GM19452 (cell line): ENCODE measurements at regions not wholly inside any gene's neighbourhood (a gene's known extent, or its start where the extent isn't known, plus 50 kb on each side); places are given as distances from the start of the nearest gene placed in this dataset.

ENCODE experiments used
- ATAC-seq: cut with Tn5 transposase; IDR thresholded peaks from one replicate; pipeline ENCODE4 v1.9.1; 2021; ENCODE audit not compliant: unreplicated experiment

GRCh38 chr5:39580702-39581453, 156.1 kb upstream of the DAB2 start:
- no peak for ATAC-seq

DNA sequence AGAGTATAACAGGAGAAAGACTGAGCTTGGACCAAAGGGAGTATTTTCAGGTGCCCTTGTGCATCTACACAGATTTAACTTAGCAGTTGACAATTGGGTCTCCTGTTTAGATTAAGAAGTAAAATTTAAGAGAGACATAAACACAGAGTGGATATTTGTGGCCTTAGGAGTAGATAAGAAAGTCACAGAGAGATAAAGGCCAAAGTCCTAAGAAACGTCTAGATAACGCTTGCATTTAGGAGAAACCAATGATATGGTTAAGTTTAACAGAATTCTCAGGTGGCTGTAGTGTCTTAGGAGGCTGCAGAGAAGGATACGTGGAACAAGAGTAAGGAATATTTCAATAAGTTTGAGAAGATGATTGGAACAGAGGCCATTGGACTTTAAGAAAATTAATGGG, 155.0 kb upstream of the DAB2 start:
- no peak for ATAC-seq

DNA sequence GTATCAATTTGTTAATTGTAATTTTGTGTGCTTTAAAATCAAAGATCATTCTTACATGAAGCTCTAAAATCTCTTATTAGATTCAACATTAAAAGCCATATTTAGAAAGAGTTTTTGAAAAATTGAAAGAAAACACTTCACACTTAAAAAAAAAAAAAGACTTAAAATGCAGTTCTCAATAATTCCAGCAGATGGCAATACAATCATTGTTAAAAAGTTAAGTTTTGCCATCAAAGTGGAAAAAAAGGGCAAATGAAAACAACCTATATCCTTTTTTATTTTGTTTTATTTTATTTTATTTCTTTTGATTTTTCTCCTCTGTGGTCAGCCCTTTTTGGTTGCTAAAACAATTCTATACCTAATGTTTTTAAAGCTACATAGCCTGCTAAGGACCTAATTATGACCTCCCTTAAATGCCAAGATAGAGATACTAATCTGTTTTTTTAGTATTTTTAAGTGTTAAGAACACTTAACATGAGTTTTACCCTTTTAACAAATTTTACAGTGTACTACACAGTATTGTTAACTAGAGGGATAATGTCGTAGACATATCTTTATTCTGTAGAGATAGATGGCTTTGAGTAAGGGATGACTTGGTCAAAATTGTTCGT, 154.2 kb upstream of the DAB2 start:
- no peak for ATAC-seq

DNA sequence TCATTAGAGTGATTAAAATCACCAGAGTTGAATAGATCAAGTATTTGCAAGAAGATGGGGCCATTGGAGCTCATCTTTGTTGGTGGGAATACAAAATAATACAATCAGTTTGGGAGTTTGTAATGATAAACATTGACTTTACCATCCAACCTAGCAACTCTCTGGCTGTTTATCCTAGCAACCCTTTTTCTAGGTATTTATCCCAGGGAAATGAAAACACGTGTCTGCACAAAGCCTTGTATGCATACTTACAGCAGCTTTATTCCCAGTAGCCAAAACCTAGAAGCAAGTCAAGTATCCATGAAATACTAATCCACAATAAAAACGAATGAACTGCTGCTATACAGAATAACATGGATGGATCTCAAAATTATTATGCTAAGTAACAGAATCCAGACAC, 152.7 kb upstream of the DAB2 start:
- no peak for ATAC-seq

DNA sequence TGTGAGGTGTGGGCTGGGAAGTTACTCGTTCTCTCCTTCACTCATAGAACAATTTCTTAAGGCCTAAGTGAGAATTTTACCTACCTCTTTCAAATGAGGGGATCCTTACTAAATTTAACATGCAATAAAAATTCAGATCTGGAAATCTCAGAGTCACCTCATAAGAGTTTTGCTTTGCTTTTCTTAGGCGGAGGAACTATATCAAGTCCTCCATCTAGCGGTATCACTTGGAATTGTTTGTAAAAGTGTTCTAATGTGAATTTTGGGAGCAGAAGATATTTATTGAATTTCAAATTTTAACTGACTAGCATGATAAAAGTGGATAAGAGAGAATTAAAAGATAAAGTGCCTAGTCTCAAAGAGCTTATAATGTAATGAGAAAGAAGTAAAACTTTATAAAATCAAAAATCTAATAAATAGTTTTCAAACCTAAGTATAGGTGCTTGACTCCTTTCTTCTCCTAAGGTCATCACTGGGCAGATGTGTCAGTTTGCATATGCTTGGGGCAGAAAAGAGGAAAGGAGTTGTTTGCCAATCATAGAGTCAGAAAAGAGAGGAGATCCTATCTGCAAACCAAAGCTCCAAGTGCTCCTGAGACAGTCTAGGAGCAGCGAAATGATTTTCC, 145.7 kb upstream of the DAB2 start:
- no peak for ATAC-seq

- ATAC-seq, result no peak
These were observed 145.1 kb upstream of the DAB2 start for GRCh38 chr5:39569857-39570256.

- ATAC-seq, result no peak
These were observed 142.1 kb upstream of the DAB2 start for GRCh38 chr5:39566891-39567290.

- ATAC-seq, result no peak
These were observed 141.2 kb upstream of the DAB2 start for GRCh38 chr5:39566029-39566428.

DNA sequence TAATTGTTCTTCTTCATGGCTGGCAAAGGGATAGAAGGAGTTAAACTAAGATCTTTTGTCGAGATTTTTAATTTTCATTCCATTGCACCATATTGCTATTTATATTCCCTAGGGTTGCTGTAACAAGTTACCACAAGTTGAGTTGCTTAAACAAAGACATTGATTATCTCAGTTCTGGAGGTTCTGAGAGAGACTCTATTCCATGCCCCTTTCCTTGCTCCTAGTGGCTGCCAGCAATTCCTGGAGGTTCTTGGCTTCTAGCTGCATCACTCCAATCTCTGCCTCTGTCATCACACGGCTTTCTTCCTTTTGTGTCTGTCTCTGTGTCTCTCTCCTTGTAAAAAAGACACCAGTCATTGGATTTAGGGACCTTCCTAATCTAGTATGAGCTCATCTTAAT, 136.6 kb upstream of the DAB2 start:
- no peak for ATAC-seq

DNA sequence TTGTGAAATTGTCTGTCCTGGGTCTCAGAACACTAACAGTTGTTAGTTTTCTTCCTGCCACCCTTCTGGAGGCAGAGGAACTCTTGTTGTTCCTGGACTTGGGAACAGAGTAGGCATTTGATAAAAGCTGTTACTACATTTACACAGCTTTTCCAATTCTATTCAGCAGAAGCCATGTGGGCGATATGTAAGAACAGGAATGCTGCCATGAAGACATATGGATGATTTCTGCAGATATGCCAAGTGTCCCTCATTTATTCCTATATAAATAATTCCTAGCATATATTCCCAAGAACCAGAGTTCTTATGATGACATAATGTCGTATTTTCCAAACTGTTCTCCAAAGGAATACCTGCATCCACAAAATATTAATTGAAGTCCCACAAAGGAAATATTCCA, 135.9 kb upstream of the DAB2 start:
- no peak for ATAC-seq

GRCh38 chr5:39559923-39560322, 135.1 kb upstream of the DAB2 start:
- no peak for ATAC-seq

GRCh38 chr5:39558541-39558940, 133.8 kb upstream of the DAB2 start:
- ATAC-seq, result no peak

DNA sequence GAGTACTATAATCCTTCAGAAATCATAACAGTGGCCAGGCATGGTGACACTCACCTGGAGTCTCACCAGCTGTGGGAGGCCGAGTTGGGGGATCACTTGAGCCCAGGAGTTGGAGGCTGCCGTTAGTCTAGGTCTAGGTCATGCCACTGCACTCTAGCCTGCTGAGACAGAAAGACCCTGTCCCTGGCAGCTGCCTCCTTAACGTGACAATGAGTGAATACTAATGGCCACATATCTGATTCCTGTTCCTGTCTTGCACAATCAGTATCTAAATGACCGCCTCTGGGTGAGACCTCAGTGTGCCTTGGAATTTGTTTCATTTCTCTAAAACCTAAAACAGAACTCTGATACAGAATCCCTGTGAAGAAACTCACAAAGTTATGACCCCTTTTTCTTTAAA, 131.0 kb upstream of the DAB2 start:
- ATAC-seq, result no peak

GRCh38 chr5:39547553-39548154, 122.9 kb upstream of the DAB2 start:
- ATAC-seq, result no peak

- ATAC-seq, result no peak
These were observed 120.2 kb upstream of the DAB2 start for GRCh38 chr5:39544941-39545340.

GRCh38 chr5:39543335-39543734, 118.6 kb upstream of the DAB2 start:
- ATAC-seq, result no peak

DNA sequence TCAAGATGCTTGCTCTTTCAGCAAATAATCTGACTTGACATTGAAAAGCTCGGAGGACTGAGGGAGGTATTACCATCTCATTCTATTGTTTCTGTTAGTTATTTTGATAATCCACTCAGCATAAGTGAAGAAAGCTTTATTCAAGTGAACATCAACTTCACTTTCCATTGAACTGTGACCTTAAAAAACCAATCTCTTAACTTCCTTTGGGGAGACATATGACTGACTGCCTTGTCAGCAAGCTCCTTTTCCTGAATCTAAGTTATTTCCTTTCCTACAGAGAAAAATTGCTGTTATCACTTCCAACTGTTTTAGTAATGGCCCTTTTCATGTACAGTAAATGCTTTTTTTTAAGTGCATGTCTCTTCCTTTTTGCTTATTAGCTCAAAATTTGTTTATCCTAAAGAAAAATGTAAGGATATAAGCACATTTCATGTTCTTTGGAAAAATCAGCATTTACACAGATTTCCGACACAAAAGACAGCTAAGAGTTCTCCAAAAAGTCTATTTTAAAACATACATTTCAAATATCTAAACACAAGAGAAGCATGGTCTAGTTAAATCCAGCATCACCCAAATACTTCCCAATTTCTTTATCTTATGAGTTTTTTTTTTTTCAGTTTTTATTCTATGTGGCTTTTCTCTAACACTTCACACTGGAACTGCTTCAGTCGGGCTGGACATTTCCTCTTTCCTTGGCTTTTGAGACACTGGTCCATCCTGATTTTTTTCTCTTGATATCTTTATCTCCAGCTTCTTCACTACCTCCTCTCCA, 117.9 kb upstream of the DAB2 start:
- no peak for ATAC-seq

GRCh38 chr5:39541920-39542319, 117.1 kb upstream of the DAB2 start:
- no peak for ATAC-seq

- ATAC-seq, result no peak
These were observed 114.7 kb upstream of the DAB2 start for GRCh38 chr5:39539470-39539869.

DNA sequence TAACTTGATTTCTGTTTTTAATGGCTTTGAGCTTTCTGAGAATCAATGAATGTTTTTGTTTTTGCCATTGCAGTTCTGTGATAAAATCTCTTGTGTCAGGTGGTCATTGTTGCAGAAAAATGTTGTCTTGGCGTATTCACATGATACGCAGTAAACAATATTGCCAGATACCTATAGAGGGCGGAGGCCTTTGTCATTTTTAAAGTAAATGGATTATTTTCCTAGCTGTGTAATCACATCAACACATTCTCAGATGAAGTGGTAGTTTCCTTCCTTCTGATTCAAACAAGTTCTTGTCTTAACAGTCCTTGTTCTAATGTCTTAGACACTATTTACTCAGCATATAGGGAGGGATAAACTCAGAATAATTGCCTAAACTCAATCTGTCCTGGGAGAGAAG, 109.9 kb upstream of the DAB2 start:
- ATAC-seq, result no peak

DNA sequence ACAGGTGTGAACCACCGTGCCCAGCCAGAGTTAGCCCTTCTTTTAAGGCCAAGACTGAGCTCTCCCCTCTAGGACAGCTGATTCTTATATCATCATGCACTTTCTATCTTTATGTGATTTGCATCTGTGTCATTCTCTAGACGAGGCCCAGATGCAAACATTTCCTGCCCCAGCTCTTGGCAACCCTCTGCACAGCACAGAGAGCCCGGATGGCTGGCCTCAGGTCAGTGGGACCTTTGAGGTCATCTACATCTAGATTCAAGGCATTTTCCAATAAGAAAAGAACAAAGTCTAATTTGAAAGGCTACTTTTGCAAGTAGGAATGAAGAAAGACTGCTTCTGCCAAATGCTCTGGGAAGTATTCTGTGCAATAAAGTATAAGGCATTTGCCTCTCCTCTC, 109.0 kb upstream of the DAB2 start:
- no peak for ATAC-seq
